Keratinocyte (primary cell): ENCODE measurements at regions not wholly inside any gene's neighbourhood (a gene's known extent, or its start where the extent isn't known, plus 50 kb on each side); places are given as distances from the start of the nearest gene placed in this dataset.

Experiments
- DNase-seq: peaks from one replicate; pipeline ENCODE4 v3.0.0-alpha.2; 2011; ENCODE audit warnings: low read depth, missing footprints, low spot score
- FAIRE-seq: peaks from 2 replicates; lab custom pipeline; 2011; peaks lifted over from hg19 to GRCh38; lab: Jason Lieb, UNC
- H2AFZ ChIP-seq: 2 replicates; pipeline ENCODE4 v1.6.0; 2012; ENCODE audit warnings: low read length, control low read depth, inconsistent platforms; ENCODE audit not compliant: control insufficient read depth
- H3K27ac ChIP-seq: 2 replicates; pipeline ENCODE4 v1.5.1; 2011; ENCODE audit warnings: low read length; ENCODE audit not compliant: control insufficient read depth, insufficient read depth
- H3K27me3 ChIP-seq: 3 replicates; pipeline ENCODE4 v1.6.0; 2011; ENCODE audit warnings: low read length; ENCODE audit not compliant: control insufficient read depth, insufficient read depth; ENCODE audit errors: extremely low read depth
- H3K36me3 ChIP-seq, 2 experiments: 2 replicates in 1 of 2; 3 replicates in 1 of 2; pipeline ENCODE4 v1.5.1; 2011; ENCODE audit warnings: low read length in 2 of 2, mild to moderate bottlenecking in 1 of 2; ENCODE audit not compliant: control insufficient read depth in 2 of 2, insufficient read depth in 2 of 2; ENCODE audit errors: extremely low read depth in 1 of 2
- H3K4me1 ChIP-seq: 3 replicates; pipeline ENCODE4 v1.5.1; 2011; ENCODE audit warnings: low read length; ENCODE audit not compliant: control insufficient read depth, insufficient read depth; ENCODE audit errors: extremely low read depth
- H3K4me2 ChIP-seq: 3 replicates; pipeline ENCODE4 v1.6.0; 2011; ENCODE audit warnings: low read depth, low read length; ENCODE audit not compliant: control insufficient read depth, insufficient read depth; ENCODE audit errors: extremely low read depth
- H3K4me3 ChIP-seq, 3 experiments: fragments of 200-600 bp in 1 of 3; sonication (generic) in 1 of 3; 2 replicates in 2 of 3; 3 replicates in 1 of 3; pipeline ENCODE4 v1.5.1; 2011 to 2016; ENCODE audit warnings: low read length in 3 of 3, mild to moderate bottlenecking in 3 of 3, control low read depth in 2 of 3, inconsistent platforms in 1 of 3, low read depth in 1 of 3, mixed read lengths in 1 of 3, mixed run types in 1 of 3, moderate library complexity in 1 of 3; ENCODE audit not compliant: control insufficient read depth in 2 of 3, insufficient read depth in 2 of 3; ENCODE audit errors: extremely low read depth in 1 of 3
- H3K79me2 ChIP-seq: 2 replicates; pipeline ENCODE4 v1.6.0; 2012; ENCODE audit warnings: low read length; ENCODE audit not compliant: control insufficient read depth, insufficient read depth
- H3K9ac ChIP-seq: 3 replicates; pipeline ENCODE4 v1.6.0; 2011; ENCODE audit warnings: low read length; ENCODE audit not compliant: control insufficient read depth, insufficient read depth; ENCODE audit errors: extremely low read depth
- H3K9me1 ChIP-seq: 3 replicates; pipeline ENCODE4 v1.6.0; 2011; ENCODE audit warnings: low read length; ENCODE audit not compliant: control insufficient read depth, insufficient read depth; ENCODE audit errors: extremely low read depth
- H3K9me3 ChIP-seq: 2 replicates; pipeline ENCODE4 v1.5.1; 2012; ENCODE audit warnings: low read depth, low read length; ENCODE audit not compliant: control insufficient read depth
- H4K20me1 ChIP-seq: 3 replicates; pipeline ENCODE4 v1.6.0; 2011; ENCODE audit warnings: low read length; ENCODE audit not compliant: control insufficient read depth, insufficient read depth; ENCODE audit errors: extremely low read depth
- EZH2 ChIP-seq: IDR thresholded peaks from one replicate; pipeline ENCODE4 v1.6.1; 2012; ENCODE audit warnings: inconsistent platforms, mild to moderate bottlenecking, low read length, moderate library complexity
- dilution Hi-C: fragments of 300-500 bp; cut with MboI; formaldehyde crosslinking; loops from one replicate; pipeline ENCODE4 v1.7.0; 2020; ENCODE audit warnings: low sequenced_read_pairs; ENCODE audit not compliant: extremely low pct_ligation_motif_present
- TF ChIP-seq, protein P1 (sequence below), 3 experiments: IDR thresholded peaks in 1 of 3; conservative IDR thresholded peaks in 1 of 3; optimal IDR thresholded peaks in 1 of 3; 2 replicates in 2 of 3; 3 replicates in 1 of 3; pipeline versions ENCODE3 to v1.5.1; 2011; ENCODE audit warnings: low read length in 3 of 3, mild to moderate bottlenecking in 3 of 3, moderate library complexity in 2 of 3, control low read depth in 1 of 3, inconsistent platforms in 1 of 3; ENCODE audit not compliant: insufficient read depth in 2 of 3; ENCODE audit errors: extremely low read depth in 1 of 3

DNA sequence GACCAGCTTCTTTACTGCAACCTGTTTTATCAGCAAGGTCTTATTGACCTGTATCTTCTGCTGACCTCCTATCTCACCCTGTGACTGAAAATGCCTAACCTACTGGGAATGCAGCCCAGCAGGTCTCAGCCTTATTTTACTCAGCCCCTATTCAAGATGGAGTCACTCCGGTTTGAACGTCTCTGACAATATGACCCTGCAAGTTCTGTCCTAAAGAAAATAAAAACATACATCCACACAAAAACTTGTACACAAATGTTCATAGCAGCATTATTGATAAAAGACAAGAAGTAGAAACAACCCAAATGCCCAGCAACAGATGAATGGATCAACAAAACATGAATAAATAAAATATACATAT is 59.5 kb upstream of the FAM9C start:
- no peak for FAIRE-seq
- Histone ChIP-seq H2AFZ (no peak overlapping the region), H3K36me3 (no peaks in the 10 kb centered on the region), H3K79me2 (no peaks in the 10 kb centered on the region), H4K20me1 (no peaks in the 10 kb centered on the region), H3K4me1 (peaks cover 27% of the 10 kb centered on the region), H3K9me3 (no peaks in the 10 kb centered on the region), H3K27ac (no peak overlapping the region), H3K4me3 (no peak overlapping the region), H3K27me3 (no peaks in the 10 kb centered on the region), H3K4me2 (no peak overlapping the region), H3K9ac (no peak overlapping the region), H3K9me1 (no peaks in the 10 kb centered on the region)
- TF ChIP-seq, protein P1, sequence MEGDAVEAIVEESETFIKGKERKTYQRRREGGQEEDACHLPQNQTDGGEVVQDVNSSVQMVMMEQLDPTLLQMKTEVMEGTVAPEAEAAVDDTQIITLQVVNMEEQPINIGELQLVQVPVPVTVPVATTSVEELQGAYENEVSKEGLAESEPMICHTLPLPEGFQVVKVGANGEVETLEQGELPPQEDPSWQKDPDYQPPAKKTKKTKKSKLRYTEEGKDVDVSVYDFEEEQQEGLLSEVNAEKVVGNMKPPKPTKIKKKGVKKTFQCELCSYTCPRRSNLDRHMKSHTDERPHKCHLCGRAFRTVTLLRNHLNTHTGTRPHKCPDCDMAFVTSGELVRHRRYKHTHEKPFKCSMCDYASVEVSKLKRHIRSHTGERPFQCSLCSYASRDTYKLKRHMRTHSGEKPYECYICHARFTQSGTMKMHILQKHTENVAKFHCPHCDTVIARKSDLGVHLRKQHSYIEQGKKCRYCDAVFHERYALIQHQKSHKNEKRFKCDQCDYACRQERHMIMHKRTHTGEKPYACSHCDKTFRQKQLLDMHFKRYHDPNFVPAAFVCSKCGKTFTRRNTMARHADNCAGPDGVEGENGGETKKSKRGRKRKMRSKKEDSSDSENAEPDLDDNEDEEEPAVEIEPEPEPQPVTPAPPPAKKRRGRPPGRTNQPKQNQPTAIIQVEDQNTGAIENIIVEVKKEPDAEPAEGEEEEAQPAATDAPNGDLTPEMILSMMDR (optimal IDR thresholded peaks at IDR 0.05 in 1 of 3, IDR thresholded peaks at IDR 0.05 in 1 of 3, conservative IDR thresholded peaks at IDR 0.05 in 1 of 3; ENCODE audit: extremely low read depth in 1 of 3, insufficient read depth in 2 of 3, low read length in 3 of 3): no peak
- no peak for TF ChIP-seq EZH2
- dilution Hi-C loops: no loop called here
- no peak for DNase-seq

DNA sequence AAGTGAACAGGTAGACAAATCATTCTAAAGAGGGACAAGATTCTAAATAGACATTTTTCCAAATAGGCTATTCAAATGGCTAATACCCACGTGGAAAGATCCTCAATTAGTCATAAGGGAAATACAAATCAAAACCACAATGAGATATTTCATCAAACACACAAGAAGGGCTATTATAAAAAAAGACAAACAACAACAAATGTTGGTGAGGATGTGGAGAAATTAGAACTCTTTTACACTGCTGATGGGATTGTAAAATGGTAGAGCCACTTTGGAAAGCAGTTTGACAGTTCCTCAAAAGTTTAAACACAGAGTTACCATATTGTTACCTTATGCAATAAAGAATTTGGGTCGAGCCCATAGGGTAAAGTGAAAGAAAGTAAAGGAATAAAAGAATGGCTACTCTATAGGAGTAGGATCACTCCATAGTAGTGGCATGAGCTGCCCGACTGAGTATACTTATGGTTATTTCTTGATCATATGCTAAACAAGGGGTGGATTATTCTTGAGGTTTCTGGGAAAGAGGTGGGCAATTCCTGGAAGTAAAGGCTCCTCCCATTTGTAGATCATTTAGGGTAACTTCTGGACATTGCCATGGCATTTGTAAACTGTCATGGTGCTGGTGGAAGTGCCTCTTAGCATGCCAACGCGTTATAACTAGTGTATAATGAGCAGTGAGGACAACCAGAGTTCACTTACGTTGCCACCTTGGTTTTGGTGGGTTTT is 58.9 kb upstream of the FAM9C start:
- H3K9ac ChIP-seq: no peak overlapping the region
- peak overlapping the region; percentile 81 for H3K27ac ChIP-seq
- no peak for TF ChIP-seq EZH2
- TF ChIP-seq, protein P1 (optimal IDR thresholded peaks at IDR 0.05 in 1 of 3, IDR thresholded peaks at IDR 0.05 in 1 of 3, conservative IDR thresholded peaks at IDR 0.05 in 1 of 3; ENCODE audit: extremely low read depth in 1 of 3, insufficient read depth in 2 of 3, low read length in 3 of 3): no peak
- no peak overlapping the region for H3K4me2 ChIP-seq
- H3K4me1 ChIP-seq: peaks cover 27% of the 10 kb centered on the region
- H3K4me3 ChIP-seq: no peak overlapping the region
- no peak for DNase-seq
- dilution Hi-C loops: no loop called here
- no peaks in the 10 kb centered on the region for H3K9me1 ChIP-seq
- H4K20me1 ChIP-seq: no peaks in the 10 kb centered on the region
- no peaks in the 10 kb centered on the region for H3K36me3 ChIP-seq
- no peak overlapping the region for H2AFZ ChIP-seq
- no peak for FAIRE-seq
- H3K79me2 ChIP-seq: no peaks in the 10 kb centered on the region
- no peaks in the 10 kb centered on the region for H3K9me3 ChIP-seq
- H3K27me3 ChIP-seq: no peaks in the 10 kb centered on the region
